GM23248 (cell line): ENCODE measurements at regions not wholly inside any gene's neighbourhood (a gene's known extent, or its start where the extent isn't known, plus 50 kb on each side); places are given as distances from the start of the nearest gene placed in this dataset.

Experiments used
- EZH2 ChIP-seq: fragments of 200-600 bp; sonication (generic); IDR thresholded peaks from 2 replicates; pipeline ENCODE4 v1.6.1; 2018; ENCODE audit warnings: antibody characterized with exemption, mild to moderate bottlenecking; ENCODE audit not compliant: insufficient read depth, poor library complexity, severe bottlenecking
- EZH2phosphoT487 ChIP-seq: fragments of 200-600 bp; sonication (generic); IDR thresholded peaks from 2 replicates; pipeline ENCODE4 v1.6.1; 2018; ENCODE audit warnings: antibody characterized with exemption, moderate library complexity, mild to moderate bottlenecking, low read depth; ENCODE audit not compliant: insufficient read depth

- TF ChIP-seq EZH2 (no peak), EZH2phosphoT487 (no peak)
Measured at GRCh38 chr5:104998169-104998568, 1435.6 kb upstream of the NUDT12 start.
